H1 (cell line): ENCODE measurements at regions not wholly inside any gene's neighbourhood (a gene's known extent, or its start where the extent isn't known, plus 50 kb on each side); places are given as distances from the start of the nearest gene placed in this dataset.

Source experiments
- CREB1 ChIP-seq: IDR thresholded peaks from 2 replicates; pipeline ENCODE4 v1.6.1; 2012; ENCODE audit warnings: inconsistent platforms

DNA sequence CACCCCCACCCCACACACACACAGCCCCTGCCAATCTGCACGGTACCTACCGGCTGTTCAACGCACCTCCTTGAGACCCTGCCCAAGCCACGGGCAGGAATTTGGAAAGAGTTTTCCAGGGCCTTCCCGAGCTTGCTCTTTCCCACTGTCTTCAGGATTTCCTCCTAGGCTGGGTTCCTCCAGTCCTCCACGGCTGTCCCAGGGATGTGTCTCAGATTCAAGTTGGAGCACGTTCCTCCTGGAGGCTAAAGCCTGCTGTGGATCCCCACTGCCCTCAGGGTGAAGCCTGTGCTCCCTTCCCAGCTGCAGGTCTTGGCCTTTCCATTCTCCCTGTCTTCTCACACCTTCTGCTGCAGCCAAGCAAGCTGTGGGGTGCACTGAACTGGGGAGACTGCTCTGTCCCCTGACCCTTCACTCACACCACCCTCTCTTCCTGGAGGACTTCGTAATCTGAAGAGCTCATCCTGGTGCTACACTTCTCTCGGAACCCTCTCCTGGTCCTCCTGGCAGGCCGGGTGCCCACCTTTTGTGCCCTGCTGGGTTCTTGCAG lies 54.9 kb upstream of the HS6ST1 start (continued):
- no peak for TF ChIP-seq CREB1
